Keratinocyte (primary cell): ENCODE measurements at regions not wholly inside any gene's neighbourhood (a gene's known extent, or its start where the extent isn't known, plus 50 kb on each side); places are given as distances from the start of the nearest gene placed in this dataset.

Experiments used
- CTCF ChIP-seq, 3 experiments: IDR thresholded peaks in 1 of 3; conservative IDR thresholded peaks in 1 of 3; optimal IDR thresholded peaks in 1 of 3; 2 replicates in 2 of 3; 3 replicates in 1 of 3; pipeline versions ENCODE3 to v1.5.1; 2011; ENCODE audit warnings: low read length in 3 of 3, mild to moderate bottlenecking in 3 of 3, moderate library complexity in 2 of 3, control low read depth in 1 of 3, inconsistent platforms in 1 of 3; ENCODE audit not compliant: insufficient read depth in 2 of 3; ENCODE audit errors: extremely low read depth in 1 of 3
- EZH2 ChIP-seq: IDR thresholded peaks from one replicate; pipeline ENCODE4 v1.6.1; 2012; ENCODE audit warnings: inconsistent platforms, mild to moderate bottlenecking, low read length, moderate library complexity

DNA sequence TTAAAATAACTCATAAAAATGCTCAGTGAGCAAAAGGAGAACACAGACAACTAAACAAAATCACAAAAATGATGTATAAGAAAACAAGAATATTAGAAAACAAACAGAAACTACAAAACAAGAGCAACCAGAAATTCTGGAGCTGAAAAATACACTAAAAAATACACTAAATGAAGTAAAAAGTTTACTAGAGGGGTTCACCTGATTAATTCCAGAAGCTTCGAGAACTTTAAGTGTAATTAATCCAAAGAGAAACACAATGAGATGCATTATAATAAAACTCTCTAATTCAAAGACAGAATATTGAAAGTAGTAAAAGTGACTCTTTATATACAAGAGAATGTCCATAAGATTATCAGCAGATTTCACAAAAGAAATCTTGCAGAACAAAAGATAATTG is 558.4 kb downstream of the CCER1 start:
- TF ChIP-seq EZH2 (no peak), CTCF (optimal IDR thresholded peaks at IDR 0.05 in 1 of 3, IDR thresholded peaks at IDR 0.05 in 1 of 3, conservative IDR thresholded peaks at IDR 0.05 in 1 of 3; ENCODE audit: extremely low read depth in 1 of 3, insufficient read depth in 2 of 3, low read length in 3 of 3) (no peak)
